ENCODE measurements at regions not wholly inside any gene's neighbourhood (a gene's known extent, or its start where the extent isn't known, plus 50 kb on each side); places are given as distances from the start of the nearest gene placed in this dataset.

- DNase-seq = no peak
These were observed 423.0 kb downstream of the TCERG1L start for GRCh38 chr10:130888493-130888892.

- DNase-seq = no peak
These were observed 422.3 kb downstream of the TCERG1L start for GRCh38 chr10:130889240-130889639.

GRCh38 chr10:130889780-130890179, 421.7 kb downstream of the TCERG1L start:
- DNase-seq = no peak

GRCh38 chr10:130891066-130891465, 420.5 kb downstream of the TCERG1L start:
- no peak for DNase-seq

GRCh38 chr10:130894471-130894870, 417.1 kb downstream of the TCERG1L start:
- DNase-seq = no peak

GRCh38 chr10:130895161-130895560, 416.4 kb downstream of the TCERG1L start:
- DNase-seq = no peak

GRCh38 chr10:130897815-130898214, 413.7 kb downstream of the TCERG1L start:
- DNase-seq = no peak

- no peak for DNase-seq
These were observed 413.1 kb downstream of the TCERG1L start for GRCh38 chr10:130898381-130898780.

- no peak for DNase-seq
These were observed 411.7 kb downstream of the TCERG1L start for GRCh38 chr10:130899856-130900255.

- DNase-seq = no peak
These were observed 410.9 kb downstream of the TCERG1L start for GRCh38 chr10:130900441-130901160.

- DNase-seq = no peak
These were observed 410.0 kb downstream of the TCERG1L start for GRCh38 chr10:130901311-130902165.

- no peak for DNase-seq
These were observed 409.1 kb downstream of the TCERG1L start for GRCh38 chr10:130902471-130902870.

GRCh38 chr10:130902929-130903328, 408.6 kb downstream of the TCERG1L start:
- no peak for DNase-seq

- no peak for DNase-seq
These were observed 406.8 kb downstream of the TCERG1L start for GRCh38 chr10:130904676-130905075.

GRCh38 chr10:130905386-130905785, 406.1 kb downstream of the TCERG1L start:
- no peak for DNase-seq

- no peak for DNase-seq
These were observed 405.6 kb downstream of the TCERG1L start for GRCh38 chr10:130905921-130906320.

- DNase-seq = no peak
These were observed 400.7 kb downstream of the TCERG1L start for GRCh38 chr10:130910848-130911247.

- DNase-seq = no peak
These were observed 397.7 kb downstream of the TCERG1L start for GRCh38 chr10:130913844-130914243.

- DNase-seq = peak; percentile 59
These were observed 397.2 kb downstream of the TCERG1L start for GRCh38 chr10:130914367-130914766.

- DNase-seq = no peak
These were observed 396.5 kb downstream of the TCERG1L start for GRCh38 chr10:130915065-130915464.

- DNase-seq = no peak
These were observed 390.1 kb downstream of the TCERG1L start for GRCh38 chr10:130921461-130921860.

- DNase-seq = no peak
These were observed 389.5 kb downstream of the TCERG1L start for GRCh38 chr10:130921911-130922440.

GRCh38 chr10:130923596-130923995, 387.9 kb downstream of the TCERG1L start:
- no peak for DNase-seq

Measured in retina (tissue), 1 donor.